Jurkat, Clone E6-1 (cell line): ENCODE measurements at regions not wholly inside any gene's neighbourhood (a gene's known extent, or its start where the extent isn't known, plus 50 kb on each side); places are given as distances from the start of the nearest gene placed in this dataset.
A peak's percentile ranks its signal among the peaks of the same experiment; 100 is the strongest.

Experiments used
- DNase-seq: peaks from one replicate; pipeline ENCODE4 v3.0.0-alpha.2; 2011; ENCODE audit warnings: low read depth, low spot score
- H3K4me3 ChIP-seq: 2 replicates; pipeline ENCODE4 v1.5.1; 2011; ENCODE audit warnings: mild to moderate bottlenecking, low read length, control low read depth, moderate library complexity

DNA sequence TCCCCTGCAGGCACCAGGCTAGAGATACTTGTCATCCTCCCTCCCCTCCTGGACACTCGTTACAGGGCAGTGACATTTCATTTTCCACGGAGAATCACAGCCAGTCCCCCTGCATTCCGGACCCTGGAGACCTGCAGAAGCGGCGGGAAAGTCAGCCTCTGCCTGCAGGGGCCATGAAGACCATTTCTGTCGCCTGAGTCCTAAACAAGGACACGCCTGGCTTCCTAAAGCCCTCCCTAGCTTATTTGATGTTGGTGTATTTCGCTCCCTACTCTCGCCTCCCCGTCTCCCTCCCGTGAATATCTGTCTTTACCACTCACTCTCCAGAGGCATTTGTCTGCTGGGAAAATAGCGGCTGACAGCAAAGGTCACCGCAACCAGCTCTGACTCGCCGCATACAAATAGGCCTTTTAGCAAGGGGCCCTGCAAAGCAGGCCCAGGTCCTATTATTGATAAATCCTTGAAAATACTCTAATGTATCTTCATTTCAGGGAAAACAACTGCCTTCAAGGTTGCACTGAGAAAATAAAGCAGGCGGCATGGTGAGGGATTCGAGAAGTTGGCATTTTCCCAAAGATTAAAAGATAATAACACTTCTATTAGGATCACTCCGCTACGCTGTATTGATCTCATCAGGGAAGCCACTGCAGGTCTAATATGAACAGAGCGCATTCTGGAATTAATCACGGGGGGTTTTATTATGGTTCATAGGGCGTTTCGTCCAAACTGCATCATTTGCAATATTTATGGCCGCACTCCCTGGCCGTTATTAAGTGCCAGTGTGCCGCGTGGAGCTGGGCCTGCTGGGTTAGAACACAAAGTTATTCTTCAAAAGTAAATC, 447.1 kb upstream of the CDH5 start:
- H3K4me3 ChIP-seq, result no peak overlapping the region

DNA sequence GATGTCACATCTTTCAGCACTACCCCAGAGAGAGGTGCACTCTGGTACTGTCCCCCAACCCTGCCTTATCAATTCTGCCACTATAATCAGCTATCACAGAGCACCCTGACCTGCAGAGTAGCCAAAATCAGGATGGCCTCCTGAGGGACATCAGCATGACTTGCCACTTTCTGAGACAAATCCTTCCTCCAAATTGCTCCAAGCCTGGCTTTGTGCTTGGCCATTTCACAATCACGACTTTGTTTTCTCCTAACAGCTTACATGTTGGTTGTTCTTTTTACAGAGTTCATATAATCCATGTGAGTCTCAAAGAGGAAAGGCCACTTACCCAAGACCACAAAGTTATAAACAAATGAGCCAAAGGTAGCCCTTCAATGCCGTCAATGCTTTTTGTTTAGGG, 449.0 kb upstream of the CDH5 start:
- no peak for DNase-seq

More for the DNA sequence above, 447.1 kb upstream of the CDH5 start:
- no peak for DNase-seq

DNA sequence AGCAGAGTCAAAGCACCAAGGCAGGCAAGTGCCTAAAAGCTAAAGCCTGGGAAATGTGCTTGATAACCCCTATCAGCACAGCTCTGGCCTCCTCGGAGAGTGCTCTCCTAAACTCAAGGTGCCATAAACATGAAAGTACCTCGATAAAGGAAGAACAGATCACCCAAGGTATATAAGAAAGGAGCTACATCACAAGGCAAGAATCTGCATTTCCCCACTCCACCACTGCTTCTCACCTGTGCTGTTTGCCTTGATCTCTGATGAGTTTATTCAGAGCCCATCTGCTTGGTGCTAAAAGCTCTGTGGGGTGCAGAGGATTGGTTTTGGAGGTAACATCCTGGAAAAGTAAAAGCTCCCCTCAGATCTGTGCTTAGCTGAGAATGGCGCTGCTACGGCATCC, 449.5 kb upstream of the CDH5 start:
- no peak for DNase-seq
- H3K4me3 ChIP-seq, result no peak overlapping the region

More for the DNA sequence above, 449.0 kb upstream of the CDH5 start:
- H3K4me3 ChIP-seq, result no peak overlapping the region

GRCh38 chr16:65910291-65910690, 456.2 kb upstream of the CDH5 start:
- no peak overlapping the region for H3K4me3 ChIP-seq
- DNase-seq, result no peak

DNA sequence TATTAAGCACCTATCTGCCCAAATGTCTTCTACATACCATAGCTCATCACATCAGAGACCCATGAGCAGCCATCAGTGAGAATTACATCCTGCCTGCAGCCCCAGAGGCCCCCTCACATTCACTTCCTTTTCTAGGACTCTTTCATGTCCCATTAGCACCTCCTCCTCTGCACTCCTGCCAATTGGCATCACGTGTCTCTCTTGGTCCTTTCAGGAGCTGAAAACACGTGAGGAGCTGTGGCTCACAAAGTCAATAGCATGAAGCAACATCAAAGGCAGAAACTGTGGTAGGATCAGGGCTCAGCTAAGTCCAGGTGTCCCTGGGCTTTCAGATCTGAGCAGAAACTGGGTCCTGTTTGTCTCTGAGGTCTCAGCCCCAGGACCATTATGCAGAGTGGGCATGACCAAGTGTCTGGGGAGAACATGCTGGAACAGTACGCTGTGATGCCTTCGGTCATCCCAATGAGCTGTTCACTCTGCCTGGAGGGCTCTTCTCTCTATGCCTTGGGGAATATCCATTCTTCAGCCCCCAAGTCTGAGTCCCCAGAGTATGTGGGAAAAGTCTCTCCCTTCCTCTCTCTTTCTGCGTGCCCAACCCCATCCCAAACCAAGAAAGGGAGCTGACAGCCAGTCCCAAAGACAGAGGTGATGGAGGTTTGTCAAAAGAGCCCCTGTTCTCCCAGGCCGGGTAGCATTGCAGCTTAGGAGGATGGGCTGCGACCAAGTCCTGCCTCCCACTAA, 457.0 kb upstream of the CDH5 start:
- DNase-seq, result peak; percentile 85
- no peak overlapping the region for H3K4me3 ChIP-seq

DNA sequence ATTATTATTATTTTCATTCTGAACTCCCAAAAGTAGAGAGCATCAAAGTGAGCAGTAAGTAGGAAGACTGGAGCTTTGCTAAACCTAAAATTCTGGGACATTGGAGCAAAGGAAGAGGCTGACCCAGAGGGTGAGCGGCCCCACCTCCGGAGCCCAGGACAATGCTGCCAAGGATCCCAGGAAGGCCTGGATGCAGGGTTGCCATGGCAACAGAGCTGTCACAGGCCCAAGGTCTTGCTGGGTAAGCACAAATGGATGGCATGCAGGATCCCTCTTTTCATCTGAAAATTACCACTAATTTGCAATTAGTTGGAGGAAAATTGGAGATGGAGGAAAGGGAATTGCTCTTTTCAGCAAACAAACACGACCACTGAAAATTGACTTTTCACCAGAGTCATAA, 457.9 kb upstream of the CDH5 start:
- no peak for DNase-seq
- no peak overlapping the region for H3K4me3 ChIP-seq

- no peak overlapping the region for H3K4me3 ChIP-seq
- no peak for DNase-seq
Observed at GRCh38 chr16:65905331-65905730, 461.2 kb upstream of the CDH5 start.

DNA sequence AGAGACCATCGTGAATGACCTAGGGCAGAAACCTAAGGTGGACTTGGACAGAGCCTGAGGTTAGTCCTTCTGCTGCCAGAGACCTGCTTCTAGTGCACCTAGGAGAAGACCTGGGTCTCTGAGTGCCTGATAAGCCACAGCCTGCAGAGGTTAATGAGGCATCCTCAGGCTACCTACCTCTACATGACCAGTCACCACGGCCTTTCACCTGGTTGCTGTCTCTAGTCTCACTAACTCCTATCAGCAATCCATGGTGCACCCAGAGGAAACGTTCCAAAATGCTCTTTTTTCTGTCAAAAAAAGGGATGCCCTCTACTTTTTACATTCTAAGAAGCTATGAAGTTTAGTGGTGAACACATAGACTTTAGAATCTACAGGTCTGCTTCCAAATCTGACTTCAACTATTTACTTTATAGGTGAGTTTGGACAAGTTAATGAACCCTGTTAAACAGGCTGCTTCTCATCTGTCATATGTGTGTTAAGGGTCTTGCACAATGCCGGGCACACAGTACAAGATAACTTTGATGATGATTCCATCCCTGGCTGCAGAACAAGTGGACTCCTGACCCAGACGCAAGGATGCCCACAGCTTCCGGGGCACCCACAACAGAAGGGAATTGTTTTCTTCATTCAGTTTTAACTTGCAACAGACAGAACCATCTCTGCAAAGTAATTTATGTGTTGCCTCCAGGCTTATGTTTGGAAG, 469.9 kb upstream of the CDH5 start:
- no peak for DNase-seq
- H3K4me3 ChIP-seq, result no peak overlapping the region

DNA sequence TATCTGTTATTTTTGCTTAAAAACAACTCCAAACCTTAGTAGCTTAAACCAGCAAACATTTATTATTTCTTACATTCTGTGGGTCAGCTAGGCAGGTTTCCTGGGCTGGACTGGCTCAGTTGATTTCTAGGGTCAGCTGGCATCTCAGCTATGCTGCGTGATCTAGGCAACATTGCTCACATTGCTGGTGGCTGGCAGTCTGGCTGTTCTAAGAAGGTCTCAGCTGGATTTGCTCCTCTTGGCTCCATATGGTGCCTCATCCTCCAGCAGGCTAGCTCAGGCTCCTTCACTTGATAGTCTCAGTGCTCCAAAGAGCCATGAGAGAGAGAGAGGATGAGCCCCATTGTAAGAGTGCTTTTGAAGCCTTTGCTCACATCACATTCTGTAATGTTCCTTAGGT, 470.6 kb upstream of the CDH5 start:
- no peak for DNase-seq
- H3K4me3 ChIP-seq, result no peak overlapping the region

DNA sequence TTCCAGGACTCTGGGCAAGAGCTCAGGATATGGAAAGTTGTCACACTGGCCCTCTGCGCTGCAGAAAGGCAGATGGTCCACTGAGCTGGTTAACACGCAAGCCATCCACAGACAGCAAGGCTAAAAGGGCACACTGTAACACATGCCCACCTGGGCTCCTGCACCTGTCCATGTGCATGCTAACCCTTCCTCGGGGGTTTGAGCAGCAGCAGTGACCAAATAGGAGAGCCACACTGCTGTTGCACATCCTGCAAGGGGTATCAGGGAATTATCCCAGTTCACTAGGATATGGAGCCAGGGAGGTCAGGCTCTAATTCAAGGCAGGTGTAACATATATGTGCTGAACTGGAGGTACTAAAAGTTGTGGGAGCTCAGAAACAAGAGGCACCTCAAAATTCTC, 471.0 kb upstream of the CDH5 start:
- no peak for DNase-seq

GRCh38 chr16:65890203-65890602, 476.3 kb upstream of the CDH5 start:
- H3K4me3 ChIP-seq, result no peak overlapping the region
- DNase-seq, result no peak

More for the DNA sequence above, 471.0 kb upstream of the CDH5 start:
- H3K4me3 ChIP-seq, result no peak overlapping the region

GRCh38 chr16:65889533-65889966, 476.9 kb upstream of the CDH5 start:
- H3K4me3 ChIP-seq, result no peak overlapping the region
- DNase-seq, result no peak

DNA sequence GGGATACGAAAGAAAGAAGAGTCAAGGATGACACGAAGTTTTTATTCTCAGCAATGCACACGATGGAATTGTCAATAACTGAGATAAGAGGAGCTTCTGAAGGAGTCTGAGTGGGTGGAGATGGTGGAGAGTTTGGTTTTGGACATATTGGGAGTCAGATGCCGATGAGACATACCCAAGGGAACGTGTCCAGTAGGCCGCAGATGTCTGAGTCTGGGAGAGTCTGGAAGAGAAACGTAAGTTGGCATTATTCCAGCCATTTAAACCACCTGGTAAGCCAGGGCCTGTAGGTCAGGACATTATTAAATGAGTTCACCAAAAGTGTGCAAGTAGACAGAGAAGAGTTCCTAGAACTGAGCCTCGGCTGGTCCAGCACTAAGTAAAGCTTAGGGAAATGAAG, 478.3 kb upstream of the CDH5 start:
- H3K4me3 ChIP-seq, result no peak overlapping the region
- no peak for DNase-seq

DNA sequence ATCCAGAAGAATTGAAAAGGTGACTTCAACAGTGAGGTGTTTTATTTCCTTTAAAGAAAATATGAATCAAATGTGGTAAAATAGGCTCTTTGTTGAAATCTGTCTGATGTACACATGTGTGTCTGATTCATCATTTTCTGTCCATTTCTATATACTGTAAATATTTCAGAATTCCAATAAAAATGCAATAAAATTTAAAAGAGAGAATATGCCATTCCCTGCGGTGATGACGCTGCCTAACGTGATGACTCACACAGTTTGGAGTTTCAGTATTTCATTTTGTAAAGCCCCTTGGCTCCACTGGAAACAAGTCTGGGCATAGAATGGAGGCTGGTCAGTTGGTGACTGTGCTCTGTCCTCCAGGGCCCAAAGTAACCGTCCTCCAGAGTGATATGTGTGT, 482.5 kb upstream of the CDH5 start:
- DNase-seq, result no peak

GRCh38 chr16:65878347-65878746, 488.1 kb upstream of the CDH5 start:
- DNase-seq, result no peak
- H3K4me3 ChIP-seq, result no peak overlapping the region

More for the DNA sequence above, 482.5 kb upstream of the CDH5 start:
- no peak overlapping the region for H3K4me3 ChIP-seq

DNA sequence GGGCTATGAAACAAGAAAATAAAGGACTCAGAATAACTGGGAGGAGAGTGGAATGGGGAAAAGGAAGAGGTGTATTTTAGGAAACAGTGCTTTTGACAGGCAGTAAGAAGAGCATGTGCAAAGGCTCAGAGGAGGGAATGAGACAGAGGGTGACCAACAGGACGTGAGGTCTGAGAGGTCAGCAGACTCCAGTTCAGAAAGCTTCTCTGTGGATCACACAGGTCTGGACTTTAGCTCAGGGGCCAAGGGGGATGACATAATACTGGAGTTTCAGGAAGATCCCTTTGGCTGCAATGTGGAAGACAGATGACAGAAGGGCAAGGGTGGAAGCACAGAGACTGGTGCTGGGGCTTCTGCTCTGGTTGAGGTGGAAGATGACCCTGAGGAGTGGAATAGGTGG, 489.9 kb upstream of the CDH5 start:
- DNase-seq, result no peak
- H3K4me3 ChIP-seq, result no peak overlapping the region

DNA sequence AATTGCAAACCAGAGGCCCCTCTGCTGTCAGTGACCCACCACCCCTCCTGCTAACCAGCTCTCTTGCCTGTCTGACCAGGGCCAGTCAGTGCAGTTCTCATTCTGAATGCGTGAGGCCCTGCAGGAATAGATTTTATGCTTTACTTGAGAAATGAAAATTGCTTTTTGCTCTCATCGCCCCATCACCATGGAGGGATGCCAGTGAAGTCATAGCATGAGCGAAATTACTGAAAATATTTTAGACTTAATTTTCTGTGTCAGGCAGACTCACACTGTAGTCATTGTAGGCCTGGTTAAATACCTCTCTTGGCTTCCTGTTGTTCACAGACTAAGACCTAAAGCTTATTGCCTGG, 490.5 kb upstream of the CDH5 start:
- no peak overlapping the region for H3K4me3 ChIP-seq
- no peak for DNase-seq

GRCh38 chr16:65875381-65876055, 491.0 kb upstream of the CDH5 start:
- no peak for DNase-seq

GRCh38 chr16:65869261-65869660, 497.2 kb upstream of the CDH5 start:
- no peak overlapping the region for H3K4me3 ChIP-seq
- DNase-seq, result no peak

More at GRCh38 chr16:65875381-65876055, 491.0 kb upstream of the CDH5 start:
- H3K4me3 ChIP-seq, result no peak overlapping the region
